ENCODE measurements at regions not wholly inside any gene's neighbourhood (a gene's known extent, or its start where the extent isn't known, plus 50 kb on each side); places are given as distances from the start of the nearest gene placed in this dataset.
"Not testable (repeated sequence)": the region's sequence is repeated elsewhere in the genome, so short reads cannot be mapped to it uniquely, and the experiment has no call there.

GRCh38 chr2:208811885-208812284 is 405.3 kb downstream of the PTH2R start:
- DNase-seq = not testable (repeated sequence)

- no peak for DNase-seq
These were observed 412.6 kb downstream of the PTH2R start for GRCh38 chr2:208819190-208819589.

- DNase-seq = peak; percentile 48
These were observed 413.6 kb downstream of the PTH2R start for GRCh38 chr2:208820014-208820688.

GRCh38 chr2:208827109-208827508 is 420.5 kb downstream of the PTH2R start:
- DNase-seq = no peak

GRCh38 chr2:208827549-208828221 is 421.1 kb downstream of the PTH2R start:
- no peak for DNase-seq

GRCh38 chr2:208830203-208830602 is 423.6 kb downstream of the PTH2R start:
- no peak for DNase-seq

GRCh38 chr2:208847651-208848050 is 441.1 kb downstream of the PTH2R start:
- DNase-seq = no peak

- DNase-seq = no peak
These were observed 448.1 kb downstream of the PTH2R start for GRCh38 chr2:208854717-208855116.

GRCh38 chr2:208867374-208867773 is 460.8 kb downstream of the PTH2R start:
- no peak for DNase-seq

- DNase-seq = no peak
These were observed 466.0 kb downstream of the PTH2R start for GRCh38 chr2:208872591-208872990.

- DNase-seq = no peak
These were observed 473.1 kb downstream of the PTH2R start for GRCh38 chr2:208879666-208880065.

- DNase-seq = no peak
These were observed 473.6 kb downstream of the PTH2R start for GRCh38 chr2:208880171-208880570.

- DNase-seq = no peak
These were observed 483.9 kb downstream of the PTH2R start for GRCh38 chr2:208890486-208890885.

- peak; percentile 9 for DNase-seq
These were observed 485.6 kb downstream of the PTH2R start for GRCh38 chr2:208892203-208892602.

GRCh38 chr2:208906330-208906729 is 499.7 kb downstream of the PTH2R start:
- no peak for DNase-seq

- no peak for DNase-seq
These were observed 508.4 kb upstream of the MAP2 start for GRCh38 chr2:208915401-208915800.

- DNase-seq = no peak
These were observed 507.0 kb upstream of the MAP2 start for GRCh38 chr2:208916881-208917280.

- DNase-seq = not testable (repeated sequence)
These were observed 502.5 kb upstream of the MAP2 start for GRCh38 chr2:208921358-208921757.

- DNase-seq = no peak
These were observed 496.0 kb upstream of the MAP2 start for GRCh38 chr2:208927867-208928266.

GRCh38 chr2:208929139-208929864 is 494.5 kb upstream of the MAP2 start:
- DNase-seq = peak; percentile 6

- DNase-seq = no peak
These were observed 493.9 kb upstream of the MAP2 start for GRCh38 chr2:208929894-208930427.

- DNase-seq = no peak
These were observed 488.3 kb upstream of the MAP2 start for GRCh38 chr2:208935531-208935930.

- no peak for DNase-seq
These were observed 486.3 kb upstream of the MAP2 start for GRCh38 chr2:208937521-208937920.

GRCh38 chr2:208939852-208940251 is 484.0 kb upstream of the MAP2 start:
- DNase-seq = no peak

All from eye (tissue), 1 donor.